GM10266 (cell line): ENCODE measurements at regions not wholly inside any gene's neighbourhood (a gene's known extent, or its start where the extent isn't known, plus 50 kb on each side); places are given as distances from the start of the nearest gene placed in this dataset.

Source experiments
- DNase-seq: peaks from one replicate; pipeline ENCODE4 v3.0.0; 2012; ENCODE audit errors: extremely low spot score
- TF ChIP-seq, protein P1 (sequence below): IDR thresholded peaks from 2 replicates; pipeline ENCODE4 v1.5.1; 2012; ENCODE audit warnings: mild to moderate bottlenecking, low read depth; ENCODE audit not compliant: control insufficient read depth, insufficient read depth; ENCODE audit errors: missing control alignments

DNA sequence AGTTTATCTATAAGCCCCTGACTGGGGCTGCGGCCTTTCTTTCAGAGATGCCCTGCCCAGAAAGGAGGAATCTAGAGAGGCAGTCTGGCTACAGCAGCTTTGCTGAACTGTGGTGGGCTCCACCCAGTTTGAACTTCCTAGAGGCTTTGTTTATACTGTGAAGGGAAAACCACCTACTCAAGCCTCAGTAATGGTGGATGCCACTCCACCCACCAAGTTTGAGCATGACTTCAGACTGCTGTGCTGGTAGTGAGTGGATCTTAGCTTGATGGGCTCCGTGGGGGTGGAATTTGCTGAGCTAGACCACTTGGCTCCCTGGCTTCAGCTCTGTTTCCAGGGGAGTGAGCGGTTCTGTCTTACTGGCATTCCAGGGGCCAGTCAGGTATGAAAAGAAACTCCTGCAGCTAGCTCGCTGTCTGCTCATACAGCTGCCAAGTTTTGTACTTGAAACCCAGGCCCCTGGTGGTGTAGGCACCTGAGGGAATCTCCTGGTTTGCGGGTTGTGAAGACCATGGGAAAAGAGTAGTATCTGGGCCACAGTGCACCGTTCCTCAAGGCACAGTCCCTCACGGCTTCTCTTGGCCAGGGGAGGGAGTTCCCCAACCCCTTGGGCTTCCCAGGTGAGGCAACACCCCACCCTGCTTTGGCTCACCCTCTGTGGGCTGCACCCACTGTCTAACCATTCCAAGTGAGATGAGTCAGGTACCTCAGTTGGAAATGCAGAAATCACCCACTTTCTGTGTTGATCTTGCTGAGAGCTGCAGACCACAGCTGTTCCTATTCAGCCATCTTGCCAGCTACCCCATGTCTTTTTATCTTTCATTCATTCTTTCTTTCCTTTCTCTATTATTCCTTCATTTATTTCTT lies 211.8 kb upstream of the C9orf72 start:
- TF ChIP-seq, protein P1, sequence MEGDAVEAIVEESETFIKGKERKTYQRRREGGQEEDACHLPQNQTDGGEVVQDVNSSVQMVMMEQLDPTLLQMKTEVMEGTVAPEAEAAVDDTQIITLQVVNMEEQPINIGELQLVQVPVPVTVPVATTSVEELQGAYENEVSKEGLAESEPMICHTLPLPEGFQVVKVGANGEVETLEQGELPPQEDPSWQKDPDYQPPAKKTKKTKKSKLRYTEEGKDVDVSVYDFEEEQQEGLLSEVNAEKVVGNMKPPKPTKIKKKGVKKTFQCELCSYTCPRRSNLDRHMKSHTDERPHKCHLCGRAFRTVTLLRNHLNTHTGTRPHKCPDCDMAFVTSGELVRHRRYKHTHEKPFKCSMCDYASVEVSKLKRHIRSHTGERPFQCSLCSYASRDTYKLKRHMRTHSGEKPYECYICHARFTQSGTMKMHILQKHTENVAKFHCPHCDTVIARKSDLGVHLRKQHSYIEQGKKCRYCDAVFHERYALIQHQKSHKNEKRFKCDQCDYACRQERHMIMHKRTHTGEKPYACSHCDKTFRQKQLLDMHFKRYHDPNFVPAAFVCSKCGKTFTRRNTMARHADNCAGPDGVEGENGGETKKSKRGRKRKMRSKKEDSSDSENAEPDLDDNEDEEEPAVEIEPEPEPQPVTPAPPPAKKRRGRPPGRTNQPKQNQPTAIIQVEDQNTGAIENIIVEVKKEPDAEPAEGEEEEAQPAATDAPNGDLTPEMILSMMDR, result no peak

DNA sequence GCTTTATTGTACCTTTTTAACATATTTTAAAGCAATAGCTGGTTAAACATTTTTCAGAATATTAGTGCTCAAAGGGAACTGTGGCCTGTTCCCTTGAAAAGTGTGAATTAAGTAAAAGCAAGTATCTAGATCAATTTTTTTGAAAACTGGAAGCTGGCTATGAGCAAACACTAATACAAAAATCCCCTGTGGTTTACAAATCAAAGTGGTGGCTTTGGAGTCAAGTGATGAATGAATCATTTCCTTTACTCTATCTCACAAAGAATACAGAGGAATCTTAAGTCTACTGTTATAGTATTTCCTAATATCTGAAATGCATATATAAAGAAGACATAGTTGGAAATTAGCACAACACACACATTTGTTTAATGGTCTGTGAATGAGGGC lies 212.4 kb upstream of the C9orf72 start:
- TF ChIP-seq, protein P1, result no peak
- no peak for DNase-seq

More for the DNA sequence above, 211.8 kb upstream of the C9orf72 start:
- no peak for DNase-seq

DNA sequence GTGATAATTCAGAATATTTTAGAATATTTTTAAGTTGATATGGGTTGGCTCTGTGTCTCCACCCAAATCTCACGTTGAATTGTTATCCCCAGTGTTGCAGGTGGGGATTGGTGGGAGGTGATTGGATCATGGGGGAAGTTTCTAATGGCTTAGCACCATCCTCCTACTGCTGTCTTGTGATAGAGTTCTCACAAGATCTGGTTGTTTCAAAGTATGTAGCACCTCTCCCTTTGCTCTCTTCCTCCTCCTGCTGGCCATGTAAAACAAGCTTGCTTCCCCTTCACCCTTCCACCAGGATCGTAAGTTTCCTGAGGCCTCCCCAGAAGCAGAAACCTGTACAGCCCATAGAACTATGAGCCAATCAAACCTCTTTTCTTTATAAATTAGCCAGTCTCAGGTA lies 214.6 kb upstream of the C9orf72 start:
- no peak for DNase-seq
- TF ChIP-seq, protein P1, result no peak

GRCh38 chr9:27791311-27791710 lies 218.0 kb upstream of the C9orf72 start:
- TF ChIP-seq, protein P1, result no peak
- DNase-seq, result no peak

- TF ChIP-seq, protein P1, result no peak
- no peak for DNase-seq
These were observed 219.8 kb upstream of the C9orf72 start for GRCh38 chr9:27792971-27793689.

DNA sequence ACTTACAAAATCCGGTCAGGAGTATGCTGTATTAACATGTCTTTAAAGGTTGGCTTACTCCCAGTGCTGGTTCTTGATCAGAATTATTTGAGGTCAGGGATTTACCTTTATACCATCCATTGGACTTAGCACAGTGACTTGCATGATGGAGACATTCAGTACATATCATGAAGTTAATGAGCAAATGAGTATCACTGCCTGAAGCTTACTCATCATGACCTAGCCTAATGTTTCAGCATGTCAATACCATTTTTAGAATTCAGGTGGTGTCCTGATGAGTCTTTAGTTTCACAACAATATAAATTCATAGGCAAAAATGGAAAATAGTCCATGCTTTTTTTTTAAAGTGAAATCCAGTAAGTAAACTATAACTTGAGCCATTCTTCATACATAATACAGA lies 226.0 kb upstream of the C9orf72 start:
- DNase-seq, result no peak
- TF ChIP-seq, protein P1, result no peak

- DNase-seq, result no peak
- TF ChIP-seq, protein P1, result no peak
These were observed 226.9 kb upstream of the C9orf72 start for GRCh38 chr9:27800159-27800558.
